ENCODE measurements at regions not wholly inside any gene's neighbourhood (a gene's known extent, or its start where the extent isn't known, plus 50 kb on each side); places are given as distances from the start of the nearest gene placed in this dataset.
"Not testable (repeated sequence)": the region's sequence is repeated elsewhere in the genome, so short reads cannot be mapped to it uniquely, and the experiment has no call there.

GRCh38 chrX:552496-552895, 78.1 kb upstream of the SHOX start:
- Histone ChIP-seq H3K27ac (no peak overlapping the region), H3K9me3 (no peaks in the 10 kb centered on the region), H3K36me3 (no peaks in the 10 kb centered on the region), H3K27me3 (ENCODE audit: low read depth) (no peaks in the 10 kb centered on the region), H3K4me1 (no peaks in the 10 kb centered on the region), H3K4me3 (no peak overlapping the region)
- TF ChIP-seq CTCF (IDR thresholded peaks at IDR 0.05) = no peak
- intact Hi-C loops (cut with DNase I) = no loop called here
- ATAC-seq (no peak), DNase-seq (no peak)

DNA sequence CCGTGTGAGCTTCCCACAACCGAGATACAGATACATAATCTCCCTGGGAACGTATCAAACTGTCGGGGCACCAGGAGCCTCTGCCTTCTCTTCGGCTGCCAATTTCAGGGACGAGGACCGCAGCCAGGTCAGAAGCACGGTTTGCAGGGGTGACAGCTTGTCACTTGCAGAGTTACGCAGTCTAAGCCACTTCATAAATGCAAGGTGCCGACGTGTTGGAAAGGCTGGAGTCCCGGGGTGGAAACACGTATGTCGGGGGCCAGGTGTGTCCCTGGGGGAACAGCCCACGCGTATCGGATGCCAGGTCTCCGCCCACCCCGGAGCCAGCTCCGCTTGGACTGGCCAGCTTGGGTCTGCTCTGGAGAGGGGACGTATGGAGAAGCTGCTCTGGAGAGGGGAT, 76.3 kb upstream of the SHOX start:
- no peak for TF ChIP-seq CTCF (IDR thresholded peaks at IDR 0.05)
- no peak for ATAC-seq
- Histone ChIP-seq H3K4me1 (no peaks in the 10 kb centered on the region), H3K4me3 (no peak overlapping the region), H3K27ac (no peak overlapping the region), H3K36me3 (no peaks in the 10 kb centered on the region), H3K9me3 (no peaks in the 10 kb centered on the region), H3K27me3 (ENCODE audit: low read depth) (no peaks in the 10 kb centered on the region)
- DNase-seq = no peak
- intact Hi-C loops (cut with DNase I) = no loop called here

DNA sequence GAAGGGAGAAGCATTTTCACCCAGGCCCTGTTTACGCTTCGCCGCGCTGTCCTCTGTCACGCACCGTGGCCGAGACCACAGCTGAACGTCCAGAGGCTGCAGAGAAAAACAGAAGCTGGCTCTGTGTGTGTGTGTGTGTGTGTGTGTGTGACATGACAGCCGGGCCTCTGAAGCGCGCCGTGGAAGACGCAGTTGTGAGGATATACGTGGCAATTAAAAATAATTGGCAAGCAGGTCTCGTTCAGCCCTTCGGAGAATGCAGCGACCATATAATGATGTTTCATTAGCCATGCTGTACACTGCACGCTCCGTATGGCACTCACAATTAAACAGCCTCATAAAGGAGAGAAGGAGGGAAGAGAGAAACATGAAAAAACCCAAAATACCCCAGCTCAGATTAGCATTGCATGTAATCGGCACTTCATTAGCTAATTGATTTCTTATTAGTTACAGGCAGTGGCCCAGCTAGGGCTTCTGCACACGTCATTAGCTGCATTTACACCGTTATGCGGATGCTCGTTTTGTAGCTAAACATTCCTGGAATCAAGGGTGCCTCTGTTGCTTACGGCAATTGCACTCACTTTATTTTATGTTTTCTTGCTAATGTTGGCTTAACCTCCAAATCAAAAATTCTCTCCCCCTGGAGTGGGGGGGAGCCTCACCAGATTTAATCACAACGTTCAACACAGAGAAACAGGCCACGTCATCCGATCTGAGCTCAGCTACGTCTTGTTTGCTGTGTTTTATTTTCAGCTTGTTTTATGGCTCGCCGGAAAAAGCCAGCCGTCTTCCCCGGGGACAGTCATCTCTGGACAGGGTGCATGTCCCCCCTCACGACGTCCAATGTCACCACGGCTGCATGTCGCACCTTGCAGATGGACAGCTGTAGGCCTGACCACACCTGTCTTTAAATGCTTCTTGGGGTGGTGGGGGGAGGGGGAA, 74.6 kb upstream of the SHOX start:
- Histone ChIP-seq H3K9me3 (no peaks in the 10 kb centered on the region), H3K27ac (no peak overlapping the region), H3K4me1 (no peaks in the 10 kb centered on the region), H3K27me3 (ENCODE audit: low read depth) (no peaks in the 10 kb centered on the region), H3K4me3 (no peak overlapping the region), H3K36me3 (no peaks in the 10 kb centered on the region)
- intact Hi-C loops (cut with DNase I) = no loop called here
- TF ChIP-seq CTCF (IDR thresholded peaks at IDR 0.05) = no peak
- ATAC-seq = no peak
- DNase-seq = no peak

DNA sequence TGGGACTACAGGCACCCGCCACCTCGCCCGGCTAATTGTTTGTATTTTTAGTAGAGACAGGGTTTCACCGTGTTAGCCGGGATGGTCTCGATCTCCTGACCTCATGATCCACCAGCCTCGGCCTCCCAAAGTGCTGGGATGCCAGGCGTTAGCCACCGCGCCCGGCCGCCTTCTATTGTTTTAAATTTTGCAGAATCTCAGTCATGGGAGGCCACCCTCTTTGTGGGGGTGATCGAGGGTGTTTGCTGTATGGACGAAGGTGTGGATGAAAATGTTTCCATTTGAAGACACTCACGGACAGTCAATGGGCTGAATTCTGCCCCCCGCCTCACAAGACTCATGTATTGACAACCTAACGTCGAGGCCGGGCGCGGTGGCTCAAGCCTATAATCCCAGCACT, 73.0 kb upstream of the SHOX start:
- DNase-seq, H3K9me3 ChIP-seq: not testable (repeated sequence)

DNA sequence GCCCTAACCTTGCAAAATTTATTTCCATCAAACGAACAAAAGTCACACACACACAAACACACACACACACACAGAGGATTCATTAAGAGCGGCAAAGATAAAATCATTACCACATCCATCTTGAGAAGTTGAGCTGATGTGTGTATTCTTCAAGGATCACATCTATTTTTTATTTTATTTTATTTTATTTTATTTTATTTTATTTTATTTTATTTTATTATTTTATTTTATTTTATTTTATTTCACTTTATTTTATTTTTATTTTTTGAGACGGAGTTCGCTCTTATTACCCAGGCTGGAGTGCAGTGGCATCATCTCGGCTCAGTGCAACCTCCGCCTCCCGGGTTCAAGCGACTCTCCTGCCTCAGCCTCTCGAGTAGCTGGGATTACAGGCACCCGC, 71.3 kb upstream of the SHOX start:
- DNase-seq; intact Hi-C loops (cut with DNase I); H3K9me3 ChIP-seq; H3K4me1 ChIP-seq; H3K27me3 ChIP-seq (ENCODE audit: low read depth); H3K36me3 ChIP-seq; H3K27ac ChIP-seq; ATAC-seq; H3K4me3 ChIP-seq: not testable (repeated sequence)

More for the DNA sequence above, 73.0 kb upstream of the SHOX start:
- H3K36me3 ChIP-seq; H3K4me1 ChIP-seq; H3K4me3 ChIP-seq; intact Hi-C loops (cut with DNase I); H3K27ac ChIP-seq; ATAC-seq; H3K27me3 ChIP-seq (ENCODE audit: low read depth): not testable (repeated sequence)

- TF ChIP-seq CTCF (IDR thresholded peaks at IDR 0.05) = no peak
- ATAC-seq (no peak), DNase-seq (no peak)
- no peak overlapping the region for H3K27ac ChIP-seq
- H3K9me3 ChIP-seq = no peaks in the 10 kb centered on the region
- intact Hi-C loops (cut with DNase I) = no loop called here
- H3K4me1 ChIP-seq = no peaks in the 10 kb centered on the region
- H3K27me3 ChIP-seq (ENCODE audit: low read depth) = no peaks in the 10 kb centered on the region
- no peak overlapping the region for H3K4me3 ChIP-seq
- H3K36me3 ChIP-seq = no peaks in the 10 kb centered on the region
Observed at GRCh38 chrX:567891-568290, 62.7 kb upstream of the SHOX start.
